Stimulated activated CD4-positive, alpha-beta T cell treated with anti-CD3 and anti-CD28 coated beads, Interleukin-4, amount 100 ng/mL, for 24 hours (primary cell): ENCODE measurements at regions not wholly inside any gene's neighbourhood (a gene's known extent, or its start where the extent isn't known, plus 50 kb on each side); places are given as distances from the start of the nearest gene placed in this dataset.
A peak's percentile ranks its signal among the peaks of the same experiment; 100 is the strongest.
"Not testable (repeated sequence)": the region's sequence is repeated elsewhere in the genome, so short reads cannot be mapped to it uniquely, and the experiment has no call there.

ENCODE experiments used
- DNase-seq: peaks from one replicate; pipeline ENCODE4 v3.0.0-alpha.2; 2020

GRCh38 chr10:21463436-21463835, 62.0 kb downstream of the SKIDA1 start:
- DNase-seq: no peak

GRCh38 chr10:21458126-21458871, 67.2 kb downstream of the SKIDA1 start:
- no peak for DNase-seq

GRCh38 chr10:21456160-21456559, 69.3 kb downstream of the SKIDA1 start:
- DNase-seq: no peak

GRCh38 chr10:21452203-21452602, 73.3 kb downstream of the SKIDA1 start:
- DNase-seq: no peak

GRCh38 chr10:21449288-21449966, 76.1 kb downstream of the SKIDA1 start:
- no peak for DNase-seq

GRCh38 chr10:21445163-21445562, 80.3 kb downstream of the SKIDA1 start:
- DNase-seq: no peak

- no peak for DNase-seq
Observed at GRCh38 chr10:21441625-21442024, 83.9 kb downstream of the SKIDA1 start.

GRCh38 chr10:21438914-21439313, 86.6 kb downstream of the SKIDA1 start:
- DNase-seq: not testable (repeated sequence)

- no peak for DNase-seq
Observed at GRCh38 chr10:21437770-21438382, 87.6 kb downstream of the SKIDA1 start.

GRCh38 chr10:21432266-21432665, 93.2 kb downstream of the SKIDA1 start:
- DNase-seq: no peak

- DNase-seq: no peak
Observed at GRCh38 chr10:21431799-21432198, 93.7 kb downstream of the SKIDA1 start.

GRCh38 chr10:21427804-21428481, 97.5 kb downstream of the SKIDA1 start:
- DNase-seq: no peak

GRCh38 chr10:21424459-21424861, 101.0 kb downstream of the SKIDA1 start:
- DNase-seq: no peak

- DNase-seq: no peak
Observed at GRCh38 chr10:21423850-21424249, 101.6 kb downstream of the SKIDA1 start.

GRCh38 chr10:21423338-21423737, 102.1 kb downstream of the SKIDA1 start:
- DNase-seq: no peak

GRCh38 chr10:21421794-21422193, 103.7 kb downstream of the SKIDA1 start:
- DNase-seq: no peak

- no peak for DNase-seq
Observed at GRCh38 chr10:21421016-21421415, 104.5 kb downstream of the SKIDA1 start.

- DNase-seq: not testable (repeated sequence)
Observed at GRCh38 chr10:21418981-21419576, 106.4 kb downstream of the SKIDA1 start.

- DNase-seq: no peak
Observed at GRCh38 chr10:21417172-21417712, 108.2 kb downstream of the SKIDA1 start.

GRCh38 chr10:21413680-21414079, 111.8 kb downstream of the SKIDA1 start:
- no peak for DNase-seq

GRCh38 chr10:21413268-21413667, 112.2 kb downstream of the SKIDA1 start:
- DNase-seq: no peak

GRCh38 chr10:21406595-21407193, 118.8 kb downstream of the SKIDA1 start:
- DNase-seq: peak; percentile 41
